ENCODE measurements at regions not wholly inside any gene's neighbourhood (a gene's known extent, or its start where the extent isn't known, plus 50 kb on each side); places are given as distances from the start of the nearest gene placed in this dataset.

GRCh38 chr14:97513891-97514290 lies 716.7 kb downstream of the VRK1 start:
- Mint-ChIP-seq H3K4me1 (no peaks in the 10 kb centered on the region), H3K27me3 (ENCODE audit: low read depth, poor library complexity) (peaks cover 26% of the 10 kb centered on the region), H3K36me3 (ENCODE audit: low read depth) (no peaks in the 10 kb centered on the region), H3K27ac (no peak overlapping the region), H3K4me3 (no peak overlapping the region), H3K9me3 (peaks cover 9% of the 10 kb centered on the region)
- no peak for TF ChIP-seq CTCF (IDR thresholded peaks at IDR 0.05)
- no peak for DNase-seq

- DNase-seq: no peak
- no peaks in the 10 kb centered on the region for H3K4me1 Mint-ChIP-seq
- H3K27ac Mint-ChIP-seq: no peak overlapping the region
- H3K4me3 Mint-ChIP-seq: no peak overlapping the region
- H3K27me3 Mint-ChIP-seq (ENCODE audit: low read depth, poor library complexity): peaks cover 26% of the 10 kb centered on the region
- H3K36me3 Mint-ChIP-seq (ENCODE audit: low read depth): no peaks in the 10 kb centered on the region
- no peaks in the 10 kb centered on the region for H3K9me3 Mint-ChIP-seq
- no peak for TF ChIP-seq CTCF (IDR thresholded peaks at IDR 0.05)
Observed at GRCh38 chr14:97517566-97518234, 720.5 kb downstream of the VRK1 start.

- H3K4me3 Mint-ChIP-seq: no peak overlapping the region
Observed at GRCh38 chr14:97523936-97524335, 726.8 kb downstream of the VRK1 start.

GRCh38 chr14:97524589-97525319 lies 727.6 kb downstream of the VRK1 start:
- Mint-ChIP-seq H3K36me3 (ENCODE audit: low read depth) (no peaks in the 10 kb centered on the region), H3K27ac (no peak overlapping the region), H3K9me3 (peaks cover 4% of the 10 kb centered on the region), H3K4me1 (peaks cover 13% of the 10 kb centered on the region), H3K27me3 (ENCODE audit: low read depth, poor library complexity) (peaks cover 20% of the 10 kb centered on the region), H3K4me3 (no peak overlapping the region)
- no peak for DNase-seq
- no peak for TF ChIP-seq CTCF (IDR thresholded peaks at IDR 0.05)

More at GRCh38 chr14:97523936-97524335, 726.8 kb downstream of the VRK1 start:
- H3K4me1 Mint-ChIP-seq: peaks cover 13% of the 10 kb centered on the region
- peaks cover 4% of the 10 kb centered on the region for H3K9me3 Mint-ChIP-seq
- H3K36me3 Mint-ChIP-seq (ENCODE audit: low read depth): no peaks in the 10 kb centered on the region
- peaks cover 16% of the 10 kb centered on the region for H3K27me3 Mint-ChIP-seq (ENCODE audit: low read depth, poor library complexity)
- no peak overlapping the region for H3K27ac Mint-ChIP-seq
- DNase-seq: no peak
- TF ChIP-seq CTCF (IDR thresholded peaks at IDR 0.05): no peak

GRCh38 chr14:97527993-97528392 lies 730.8 kb downstream of the VRK1 start:
- Mint-ChIP-seq H3K27ac (no peak overlapping the region), H3K36me3 (ENCODE audit: low read depth) (no peaks in the 10 kb centered on the region), H3K9me3 (peaks cover 4% of the 10 kb centered on the region), H3K27me3 (ENCODE audit: low read depth, poor library complexity) (peaks cover 20% of the 10 kb centered on the region), H3K4me3 (no peak overlapping the region), H3K4me1 (peaks cover 13% of the 10 kb centered on the region)
- no peak for DNase-seq
- no peak for TF ChIP-seq CTCF (IDR thresholded peaks at IDR 0.05)

All from nephron progenitor cell (in vitro differentiated cells).